K562 (cell line): ENCODE measurements at regions not wholly inside any gene's neighbourhood (a gene's known extent, or its start where the extent isn't known, plus 50 kb on each side); places are given as distances from the start of the nearest gene placed in this dataset.

Experiments
- ATAC-seq: fragments of 200-7000 bp; cut with Tn5 transposase; 3 replicates; pipeline ENCODE4 v1.9.1; 2020; ENCODE audit warnings: moderate library complexity
- BruUV-seq: library from RNA; stranded (reverse); fragments of 400-500 nt; replicated peaks from 2 replicates; lab custom pipeline; 2021; lab: Mats Ljungman, UMichigan
- CTCF ChIA-PET: fragments of 300-600 bp; formaldehyde crosslinking; extraction: SDS; loops from one replicate; lab custom pipeline; 2021; ENCODE audit warnings: low intra/inter-chr PET ratio; lab: Yijun Ruan, JAX
- POLR2A ChIA-PET: fragments of 300-600, 350-650 bp; sonication (Branson Sonifier 250); formaldehyde crosslinking; extraction: SDS; loops from one replicate; lab custom pipeline; 2021; ENCODE audit warnings: antibody characterized with exemption, inconsistent platforms; lab: Yijun Ruan, JAX
- DNase-seq, 4 experiments: peaks; one replicate each; pipeline versions ENCODE4 v3.0.0 to v3.0.0-alpha.2; 2011 to 2018; ENCODE audit warnings: low spot score in 3 of 4, mixed read lengths in 3 of 4; ENCODE audit errors: extremely low read depth in 1 of 4
- FAIRE-seq: peaks from 2 replicates; lab custom pipeline; 2011; peaks lifted over from hg19 to GRCh38; lab: Jason Lieb, UNC
- H2AFZ ChIP-seq: 2 replicates; pipeline ENCODE4 v1.6.0; 2011; ENCODE audit warnings: low read depth, low read length, control low read depth, inconsistent platforms
- H3K27ac ChIP-seq: fragments of 200-600 bp; 3 replicates; pipeline ENCODE4 v1.8.0; 2011; ENCODE audit warnings: low read depth, mild to moderate bottlenecking, control low read depth, inconsistent platforms, low read length, moderate library complexity, mixed read lengths; ENCODE audit errors: extremely low read depth
- H3K27me3 ChIP-seq, 2 experiments: fragments of 300-600 bp in 1 of 2; 2 replicates in 1 of 2; 3 replicates in 1 of 2; pipeline versions ENCODE4 v1.6.0 to v1.8.0; 2011; ENCODE audit warnings: inconsistent platforms in 2 of 2, low read length in 2 of 2, mild to moderate bottlenecking in 1 of 2, mixed read lengths in 1 of 2, moderate library complexity in 1 of 2; ENCODE audit not compliant: control insufficient read depth in 2 of 2, insufficient read depth in 2 of 2
- H3K36me3 ChIP-seq: fragments of 300-600 bp; 3 replicates; pipeline ENCODE4 v1.8.0; 2011; ENCODE audit warnings: mild to moderate bottlenecking, low read length, inconsistent platforms; ENCODE audit not compliant: control insufficient read depth, insufficient read depth
- H3K4me1 ChIP-seq, 2 experiments: fragments of 200-600 bp in 1 of 2; replicated peaks in 1 of 2; 2 replicates in 1 of 2; 3 replicates in 1 of 2; pipeline versions ENCODE4 v1.5.1 to v1.8.0; 2011; ENCODE audit warnings: inconsistent platforms in 2 of 2, low read length in 2 of 2, mild to moderate bottlenecking in 1 of 2, mixed read lengths in 1 of 2, moderate library complexity in 1 of 2; ENCODE audit not compliant: control insufficient read depth in 2 of 2, insufficient read depth in 2 of 2
- H3K4me2 ChIP-seq: 2 replicates; pipeline ENCODE4 v1.6.1; 2011; ENCODE audit warnings: low read length, control low read depth, inconsistent platforms, mixed read lengths; ENCODE audit not compliant: insufficient read depth
- H3K4me3 ChIP-seq: fragments of 200-600 bp; sonication (generic), shearing (Covaris generic); 2 replicates; pipeline ENCODE4 v1.5.1; 2016; ENCODE audit warnings: control low read depth, inconsistent platforms
- H3K79me2 ChIP-seq: fragments of 200-600 bp; 3 replicates; pipeline ENCODE4 v1.8.0; 2011; ENCODE audit warnings: low read length, inconsistent platforms; ENCODE audit not compliant: control insufficient read depth, insufficient read depth
- H3K9ac ChIP-seq, 2 experiments: 2 replicates each; pipeline versions ENCODE4 v1.6.0 to v1.6.1; 2011; ENCODE audit warnings: low read depth in 2 of 2, low read length in 2 of 2, control low read depth in 1 of 2, inconsistent platforms in 1 of 2, mild to moderate bottlenecking in 1 of 2, mixed read lengths in 1 of 2; ENCODE audit not compliant: insufficient read depth in 1 of 2
- H3K9me1 ChIP-seq: one replicate; pipeline ENCODE4 v1.6.0; 2011; ENCODE audit warnings: inconsistent platforms, mild to moderate bottlenecking, low read length, moderate library complexity; ENCODE audit not compliant: control insufficient read depth, insufficient read depth
- H3K9me3 ChIP-seq: replicated peaks from 2 replicates; pipeline ENCODE4 v1.5.1; 2011; ENCODE audit warnings: low read depth, low read length, inconsistent platforms; ENCODE audit not compliant: control insufficient read depth, insufficient read depth
- H4K20me1 ChIP-seq: replicated peaks from 2 replicates; pipeline ENCODE4 v1.6.1; 2011; ENCODE audit warnings: low read length, inconsistent platforms, mixed read lengths; ENCODE audit not compliant: control insufficient read depth, insufficient read depth
- CCAR2 ChIP-seq: fragments of 200-400 bp; formaldehyde crosslinking; IDR thresholded peaks from 2 replicates; pipeline ENCODE4 v1.6.1; 2017; ENCODE audit warnings: mild to moderate bottlenecking, low read depth, low read length
- DPF2 ChIP-seq: fragments of 450-650 bp; IDR thresholded peaks from 2 replicates; pipeline ENCODE4 v1.6.1; 2016
- ZKSCAN3 ChIP-seq: fragments of 250-450 bp; sonication (Bioruptor Pico); IDR thresholded peaks from 2 replicates; pipeline ENCODE4 v1.4.0; 2020
- ZNF551 ChIP-seq: fragments of 250-450 bp; sonication (Bioruptor Pico); IDR thresholded peaks from 2 replicates; pipeline ENCODE4 v1.5.0; 2021; ENCODE audit warnings: mild to moderate bottlenecking, moderate library complexity
- ZNF830 ChIP-seq: fragments of 250-450 bp; sonication (Bioruptor Pico); IDR thresholded peaks from 2 replicates; pipeline ENCODE4 v1.5.0; 2021; ENCODE audit warnings: mild to moderate bottlenecking
- WGBS: fragments of 100-300 bp; shearing (Covaris generic); methylation state at CpG from one replicate; pipeline ENCODE4 v1.1.6; 2016; ENCODE audit warnings: low coverage, mixed read lengths; ENCODE audit not compliant: insufficient coverage; ENCODE audit errors: missing lambda C conversion rate; 5-methylcytosine and 5-hydroxymethylcytosine counted together
- in situ Hi-C: fragments of 300-500 bp; cut with MboI; formaldehyde crosslinking; loops from 4 replicates; pipeline ENCODE4 v1.15.0; 2018; ENCODE audit warnings: inconsistent platforms, mixed read lengths
- intact Hi-C: fragments of 100-400 bp; cut with micrococcal nuclease; formaldehyde crosslinking; loops from 2 replicates; pipeline ENCODE4 v1.14.2; 2022
- TF ChIP-seq, protein P1 (sequence below): sonication (generic); formaldehyde crosslinking; IDR thresholded peaks from 2 replicates; pipeline ENCODE4 v1.9.0; 2022; ENCODE audit warnings: mild to moderate bottlenecking, missing genetic modification reagents
- TF ChIP-seq, protein P2 (sequence below): fragments of 450-650 bp; IDR thresholded peaks from 2 replicates; pipeline ENCODE4 v1.6.1; 2016; ENCODE audit warnings: low read depth, mild to moderate bottlenecking, moderate library complexity
- TF ChIP-seq, protein P3 (sequence below): fragments of 450-650 bp; IDR thresholded peaks from 2 replicates; pipeline ENCODE4 v1.6.1; 2016; ENCODE audit warnings: mild to moderate bottlenecking, moderate library complexity

DNA sequence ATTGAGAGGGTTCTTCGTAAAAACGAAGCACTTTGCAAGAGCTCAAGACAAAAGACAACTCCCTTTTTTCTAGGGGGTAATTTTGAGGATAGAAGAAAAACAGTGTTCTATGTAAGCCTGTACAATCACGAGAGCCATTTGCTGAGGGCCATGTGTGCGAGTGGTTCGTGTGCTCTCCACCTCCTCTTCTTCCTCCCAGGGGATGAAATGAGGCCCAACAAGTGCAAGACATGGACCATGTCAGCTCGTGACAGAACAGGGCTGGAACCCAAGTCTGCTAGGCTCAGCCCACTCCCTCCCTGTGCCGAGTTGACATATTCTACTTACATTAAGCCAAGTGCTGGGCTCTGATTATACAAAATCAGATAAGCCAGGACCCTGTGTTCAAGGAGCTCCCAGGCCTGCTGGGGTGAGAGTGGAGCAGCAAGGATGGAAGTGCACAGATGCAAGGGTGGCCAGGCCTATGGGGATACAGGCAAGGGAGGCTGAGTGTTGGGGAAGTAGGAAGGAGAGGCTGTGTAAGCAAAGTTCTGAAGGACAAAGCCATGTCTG is 97.9 kb upstream of the MSX2 start (continued):
- TF ChIP-seq ZNF551 (no peak), ZNF830 (CRISPR knock-in tag) (no peak), CCAR2 (no peak), ZKSCAN3 (CRISPR knock-in tag) (no peak)
- TF ChIP-seq, protein P1, sequence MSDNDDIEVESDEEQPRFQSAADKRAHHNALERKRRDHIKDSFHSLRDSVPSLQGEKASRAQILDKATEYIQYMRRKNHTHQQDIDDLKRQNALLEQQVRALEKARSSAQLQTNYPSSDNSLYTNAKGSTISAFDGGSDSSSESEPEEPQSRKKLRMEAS (CRISPR knock-in tag): no peak
- TF ChIP-seq, protein P2, sequence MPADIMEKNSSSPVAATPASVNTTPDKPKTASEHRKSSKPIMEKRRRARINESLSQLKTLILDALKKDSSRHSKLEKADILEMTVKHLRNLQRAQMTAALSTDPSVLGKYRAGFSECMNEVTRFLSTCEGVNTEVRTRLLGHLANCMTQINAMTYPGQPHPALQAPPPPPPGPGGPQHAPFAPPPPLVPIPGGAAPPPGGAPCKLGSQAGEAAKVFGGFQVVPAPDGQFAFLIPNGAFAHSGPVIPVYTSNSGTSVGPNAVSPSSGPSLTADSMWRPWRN: no peak

DNA sequence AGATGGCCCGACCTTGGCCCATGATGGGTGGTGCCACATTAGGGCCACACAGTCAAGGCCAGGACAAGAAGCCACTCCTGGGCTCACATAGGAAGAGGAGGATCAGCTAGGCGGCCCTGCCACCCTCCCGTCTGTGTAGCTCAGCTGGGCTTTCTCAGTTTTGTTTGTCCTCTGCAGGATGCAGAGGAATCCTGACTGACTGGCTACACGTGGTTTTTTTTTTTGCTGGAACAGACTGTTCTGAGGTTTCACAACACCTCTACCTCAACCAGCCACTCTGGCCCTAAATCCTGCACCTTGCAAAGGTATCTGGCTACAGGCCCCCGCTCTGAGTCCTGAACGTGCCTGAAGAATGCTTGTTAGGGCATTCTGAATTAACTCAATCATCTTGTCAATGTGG is 88.3 kb upstream of the MSX2 start:
- no peaks in the 10 kb centered on the region for H3K9me3 ChIP-seq
- no peak for DNase-seq
- no peak for ATAC-seq
- intact Hi-C loops: no loop called here
- BruUV-seq: no TSS peak
- ChIA-PET CTCF (no interaction called here), POLR2A (interaction anchor here (0.6 kb wide), 1 partner anchor 1363 kb away, joined by 3 read pairs; no protein-coding TSS in a partner anchor)
- no peak overlapping the region for H3K4me2 ChIP-seq
- FAIRE-seq: no peak
- peaks cover 2 to 29% of the 10 kb centered on the region in 2 experiments; a peak in 3 of 5 replicates for H3K27me3 ChIP-seq
- H3K9ac ChIP-seq: no peak overlapping the region
- H3K4me3 ChIP-seq: no peak overlapping the region
- no peak overlapping the region for H3K27ac ChIP-seq
- no peaks in the 10 kb centered on the region for H3K9me1 ChIP-seq
- H4K20me1 ChIP-seq: no peaks in the 10 kb centered on the region
- WGBS: 0% methylated on average over 6 of the region's 6 CpGs
- no peaks in the 10 kb centered on the region for H3K4me1 ChIP-seq
- no peaks in the 10 kb centered on the region for H3K79me2 ChIP-seq
- in situ Hi-C loops: no loop called here
- H2AFZ ChIP-seq: no peak overlapping the region
- no peaks in the 10 kb centered on the region for H3K36me3 ChIP-seq
- no peak for TF ChIP-seq DPF2
- TF ChIP-seq, protein P3, sequence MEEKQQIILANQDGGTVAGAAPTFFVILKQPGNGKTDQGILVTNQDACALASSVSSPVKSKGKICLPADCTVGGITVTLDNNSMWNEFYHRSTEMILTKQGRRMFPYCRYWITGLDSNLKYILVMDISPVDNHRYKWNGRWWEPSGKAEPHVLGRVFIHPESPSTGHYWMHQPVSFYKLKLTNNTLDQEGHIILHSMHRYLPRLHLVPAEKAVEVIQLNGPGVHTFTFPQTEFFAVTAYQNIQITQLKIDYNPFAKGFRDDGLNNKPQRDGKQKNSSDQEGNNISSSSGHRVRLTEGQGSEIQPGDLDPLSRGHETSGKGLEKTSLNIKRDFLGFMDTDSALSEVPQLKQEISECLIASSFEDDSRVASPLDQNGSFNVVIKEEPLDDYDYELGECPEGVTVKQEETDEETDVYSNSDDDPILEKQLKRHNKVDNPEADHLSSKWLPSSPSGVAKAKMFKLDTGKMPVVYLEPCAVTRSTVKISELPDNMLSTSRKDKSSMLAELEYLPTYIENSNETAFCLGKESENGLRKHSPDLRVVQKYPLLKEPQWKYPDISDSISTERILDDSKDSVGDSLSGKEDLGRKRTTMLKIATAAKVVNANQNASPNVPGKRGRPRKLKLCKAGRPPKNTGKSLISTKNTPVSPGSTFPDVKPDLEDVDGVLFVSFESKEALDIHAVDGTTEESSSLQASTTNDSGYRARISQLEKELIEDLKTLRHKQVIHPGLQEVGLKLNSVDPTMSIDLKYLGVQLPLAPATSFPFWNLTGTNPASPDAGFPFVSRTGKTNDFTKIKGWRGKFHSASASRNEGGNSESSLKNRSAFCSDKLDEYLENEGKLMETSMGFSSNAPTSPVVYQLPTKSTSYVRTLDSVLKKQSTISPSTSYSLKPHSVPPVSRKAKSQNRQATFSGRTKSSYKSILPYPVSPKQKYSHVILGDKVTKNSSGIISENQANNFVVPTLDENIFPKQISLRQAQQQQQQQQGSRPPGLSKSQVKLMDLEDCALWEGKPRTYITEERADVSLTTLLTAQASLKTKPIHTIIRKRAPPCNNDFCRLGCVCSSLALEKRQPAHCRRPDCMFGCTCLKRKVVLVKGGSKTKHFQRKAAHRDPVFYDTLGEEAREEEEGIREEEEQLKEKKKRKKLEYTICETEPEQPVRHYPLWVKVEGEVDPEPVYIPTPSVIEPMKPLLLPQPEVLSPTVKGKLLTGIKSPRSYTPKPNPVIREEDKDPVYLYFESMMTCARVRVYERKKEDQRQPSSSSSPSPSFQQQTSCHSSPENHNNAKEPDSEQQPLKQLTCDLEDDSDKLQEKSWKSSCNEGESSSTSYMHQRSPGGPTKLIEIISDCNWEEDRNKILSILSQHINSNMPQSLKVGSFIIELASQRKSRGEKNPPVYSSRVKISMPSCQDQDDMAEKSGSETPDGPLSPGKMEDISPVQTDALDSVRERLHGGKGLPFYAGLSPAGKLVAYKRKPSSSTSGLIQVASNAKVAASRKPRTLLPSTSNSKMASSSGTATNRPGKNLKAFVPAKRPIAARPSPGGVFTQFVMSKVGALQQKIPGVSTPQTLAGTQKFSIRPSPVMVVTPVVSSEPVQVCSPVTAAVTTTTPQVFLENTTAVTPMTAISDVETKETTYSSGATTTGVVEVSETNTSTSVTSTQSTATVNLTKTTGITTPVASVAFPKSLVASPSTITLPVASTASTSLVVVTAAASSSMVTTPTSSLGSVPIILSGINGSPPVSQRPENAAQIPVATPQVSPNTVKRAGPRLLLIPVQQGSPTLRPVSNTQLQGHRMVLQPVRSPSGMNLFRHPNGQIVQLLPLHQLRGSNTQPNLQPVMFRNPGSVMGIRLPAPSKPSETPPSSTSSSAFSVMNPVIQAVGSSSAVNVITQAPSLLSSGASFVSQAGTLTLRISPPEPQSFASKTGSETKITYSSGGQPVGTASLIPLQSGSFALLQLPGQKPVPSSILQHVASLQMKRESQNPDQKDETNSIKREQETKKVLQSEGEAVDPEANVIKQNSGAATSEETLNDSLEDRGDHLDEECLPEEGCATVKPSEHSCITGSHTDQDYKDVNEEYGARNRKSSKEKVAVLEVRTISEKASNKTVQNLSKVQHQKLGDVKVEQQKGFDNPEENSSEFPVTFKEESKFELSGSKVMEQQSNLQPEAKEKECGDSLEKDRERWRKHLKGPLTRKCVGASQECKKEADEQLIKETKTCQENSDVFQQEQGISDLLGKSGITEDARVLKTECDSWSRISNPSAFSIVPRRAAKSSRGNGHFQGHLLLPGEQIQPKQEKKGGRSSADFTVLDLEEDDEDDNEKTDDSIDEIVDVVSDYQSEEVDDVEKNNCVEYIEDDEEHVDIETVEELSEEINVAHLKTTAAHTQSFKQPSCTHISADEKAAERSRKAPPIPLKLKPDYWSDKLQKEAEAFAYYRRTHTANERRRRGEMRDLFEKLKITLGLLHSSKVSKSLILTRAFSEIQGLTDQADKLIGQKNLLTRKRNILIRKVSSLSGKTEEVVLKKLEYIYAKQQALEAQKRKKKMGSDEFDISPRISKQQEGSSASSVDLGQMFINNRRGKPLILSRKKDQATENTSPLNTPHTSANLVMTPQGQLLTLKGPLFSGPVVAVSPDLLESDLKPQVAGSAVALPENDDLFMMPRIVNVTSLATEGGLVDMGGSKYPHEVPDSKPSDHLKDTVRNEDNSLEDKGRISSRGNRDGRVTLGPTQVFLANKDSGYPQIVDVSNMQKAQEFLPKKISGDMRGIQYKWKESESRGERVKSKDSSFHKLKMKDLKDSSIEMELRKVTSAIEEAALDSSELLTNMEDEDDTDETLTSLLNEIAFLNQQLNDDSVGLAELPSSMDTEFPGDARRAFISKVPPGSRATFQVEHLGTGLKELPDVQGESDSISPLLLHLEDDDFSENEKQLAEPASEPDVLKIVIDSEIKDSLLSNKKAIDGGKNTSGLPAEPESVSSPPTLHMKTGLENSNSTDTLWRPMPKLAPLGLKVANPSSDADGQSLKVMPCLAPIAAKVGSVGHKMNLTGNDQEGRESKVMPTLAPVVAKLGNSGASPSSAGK: no peak
